ENCODE measurements at regions not wholly inside any gene's neighbourhood (a gene's known extent, or its start where the extent isn't known, plus 50 kb on each side); places are given as distances from the start of the nearest gene placed in this dataset.

GRCh38 chr1:199719156-199719842 lies 308.2 kb upstream of the NR5A2 start:
- DNase-seq (ENCODE audit: low read depth) = no peak
- no peak overlapping the region for H3K4me3 ChIP-seq (ENCODE audit: low read depth, low read length)

- H3K4me3 ChIP-seq (ENCODE audit: low read depth, low read length) = no peak overlapping the region
- DNase-seq (ENCODE audit: low read depth) = no peak
Measured at GRCh38 chr1:199720496-199720895, 307.0 kb upstream of the NR5A2 start.

GRCh38 chr1:199721001-199721400 lies 306.5 kb upstream of the NR5A2 start:
- DNase-seq (ENCODE audit: low read depth) = no peak
- no peak overlapping the region for H3K4me3 ChIP-seq (ENCODE audit: low read depth, low read length)

DNA sequence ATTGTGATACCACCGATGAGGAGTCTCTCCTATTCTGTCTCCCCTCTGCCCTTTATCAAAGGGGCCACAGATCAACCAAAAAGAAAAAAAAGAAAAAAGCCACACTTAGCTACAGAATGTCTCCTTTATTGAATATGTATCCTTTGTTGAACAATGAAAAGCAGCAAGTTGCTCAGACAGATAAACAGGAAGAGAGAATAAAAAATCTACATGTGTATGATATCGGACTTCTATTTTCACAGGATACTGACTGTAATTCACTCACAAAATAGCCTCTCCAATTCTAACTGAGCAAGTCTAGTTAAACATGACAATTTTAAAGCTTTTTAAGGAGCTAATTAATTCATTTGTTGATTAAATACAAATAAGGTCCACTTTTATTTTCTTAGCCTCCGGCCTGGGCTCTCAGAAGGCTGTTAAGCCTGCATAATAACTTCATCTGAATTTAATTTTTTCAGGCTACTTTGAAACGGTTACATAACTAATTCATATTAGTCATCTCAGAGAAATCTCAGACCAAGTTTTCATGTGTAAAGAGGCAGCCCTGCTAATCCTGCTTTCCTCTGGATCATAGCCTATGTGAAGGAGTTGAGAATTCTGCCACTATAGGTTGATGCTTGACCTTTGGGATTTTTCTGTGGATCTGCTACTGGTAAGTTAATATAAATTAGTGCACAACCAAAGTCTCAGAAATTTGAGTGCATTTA lies 304.1 kb upstream of the NR5A2 start:
- no peak for DNase-seq (ENCODE audit: low read depth)
- H3K4me3 ChIP-seq (ENCODE audit: low read depth, low read length) = no peak overlapping the region

DNA sequence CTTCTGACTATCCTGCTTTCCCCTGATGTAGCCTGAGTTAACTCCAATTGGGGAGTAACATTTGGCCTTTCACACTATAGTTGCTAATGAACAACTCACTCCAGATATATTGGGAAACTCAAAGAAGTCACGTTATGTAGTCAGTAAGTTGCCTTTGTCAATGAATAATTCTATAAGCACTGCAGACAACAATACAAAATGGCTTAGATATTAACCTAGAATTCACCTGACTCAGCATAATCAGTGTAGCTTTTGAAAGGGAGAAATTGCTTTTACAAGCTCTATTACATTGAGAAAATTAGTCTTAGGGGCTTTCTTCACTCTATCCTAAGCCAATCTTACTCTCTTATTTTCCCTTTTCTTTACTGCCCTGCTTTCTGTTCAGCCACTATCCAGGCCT lies 303.5 kb upstream of the NR5A2 start:
- H3K4me3 ChIP-seq (ENCODE audit: low read depth, low read length) = no peak overlapping the region

GRCh38 chr1:199725002-199725565 lies 302.4 kb upstream of the NR5A2 start:
- no peak overlapping the region for H3K4me3 ChIP-seq (ENCODE audit: low read depth, low read length)
- DNase-seq (ENCODE audit: low read depth) = no peak

More for the DNA sequence above, 303.5 kb upstream of the NR5A2 start:
- no peak for DNase-seq (ENCODE audit: low read depth)

DNA sequence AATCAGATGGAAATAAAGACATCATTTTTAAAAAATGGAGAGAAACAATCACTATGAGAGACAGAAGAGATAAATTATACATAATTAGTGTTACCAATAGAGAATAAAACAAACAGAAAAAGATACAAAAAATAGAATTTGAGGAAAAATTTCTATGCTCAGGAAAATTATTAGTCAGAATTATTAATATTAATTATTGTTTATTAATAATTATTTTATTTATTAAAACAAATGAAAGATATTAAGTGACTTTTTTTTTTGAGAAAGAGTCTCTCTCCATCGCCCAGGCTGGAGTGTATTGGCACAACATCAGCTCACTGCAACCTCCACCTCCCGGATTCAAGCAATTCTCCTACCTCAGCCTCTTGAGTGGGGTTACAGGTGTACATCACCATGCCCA lies 299.8 kb upstream of the NR5A2 start:
- no peak for DNase-seq (ENCODE audit: low read depth)

GRCh38 chr1:199728345-199728744 lies 299.2 kb upstream of the NR5A2 start:
- no peak for DNase-seq (ENCODE audit: low read depth)
- no peak overlapping the region for H3K4me3 ChIP-seq (ENCODE audit: low read depth, low read length)

More for the DNA sequence above, 299.8 kb upstream of the NR5A2 start:
- no peak overlapping the region for H3K4me3 ChIP-seq (ENCODE audit: low read depth, low read length)

DNA sequence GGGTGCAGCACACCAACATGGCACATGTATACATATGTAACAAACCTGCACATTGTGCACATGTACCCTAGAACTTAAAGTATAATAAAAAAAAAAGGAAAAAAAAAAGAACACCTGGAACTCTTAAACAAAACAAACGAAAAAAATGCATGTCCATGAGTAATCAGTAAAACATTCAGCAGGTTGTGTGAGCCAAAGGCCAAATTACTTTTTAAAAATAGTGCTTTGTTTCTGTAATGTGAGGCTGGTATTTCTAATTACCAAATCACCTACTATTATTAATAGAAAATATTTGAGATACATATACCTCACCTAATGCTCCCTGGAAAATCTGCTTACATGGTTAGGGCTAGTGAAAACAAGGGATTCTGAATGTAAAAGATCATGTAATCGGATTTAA lies 294.4 kb upstream of the NR5A2 start:
- no peak overlapping the region for H3K4me3 ChIP-seq (ENCODE audit: low read depth, low read length)
- DNase-seq (ENCODE audit: low read depth) = no peak

GRCh38 chr1:199734186-199734585 lies 293.3 kb upstream of the NR5A2 start:
- DNase-seq (ENCODE audit: low read depth) = no peak
- no peak overlapping the region for H3K4me3 ChIP-seq (ENCODE audit: low read depth, low read length)

GRCh38 chr1:199735660-199736059 lies 291.9 kb upstream of the NR5A2 start:
- no peak for DNase-seq (ENCODE audit: low read depth)
- H3K4me3 ChIP-seq (ENCODE audit: low read depth, low read length) = no peak overlapping the region

DNA sequence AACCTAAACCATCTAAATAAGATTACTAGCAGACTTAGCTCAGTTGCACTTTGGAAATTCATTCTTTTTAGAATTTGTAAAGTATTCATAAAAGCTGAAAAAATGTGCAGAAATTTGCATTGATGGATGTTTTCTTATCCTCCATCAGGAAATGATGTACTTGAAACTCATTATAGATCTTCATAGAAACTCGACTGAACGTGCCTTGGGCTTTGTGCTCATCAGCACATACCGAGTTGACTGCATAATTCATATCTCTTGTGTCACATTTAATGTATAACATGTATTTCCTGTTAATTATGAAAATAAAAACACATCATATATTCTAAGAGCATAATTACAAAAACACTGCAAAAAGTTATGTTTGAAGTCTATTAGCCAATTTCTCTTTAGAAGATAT lies 290.9 kb upstream of the NR5A2 start:
- no peak for DNase-seq (ENCODE audit: low read depth)
- no peak overlapping the region for H3K4me3 ChIP-seq (ENCODE audit: low read depth, low read length)

DNA sequence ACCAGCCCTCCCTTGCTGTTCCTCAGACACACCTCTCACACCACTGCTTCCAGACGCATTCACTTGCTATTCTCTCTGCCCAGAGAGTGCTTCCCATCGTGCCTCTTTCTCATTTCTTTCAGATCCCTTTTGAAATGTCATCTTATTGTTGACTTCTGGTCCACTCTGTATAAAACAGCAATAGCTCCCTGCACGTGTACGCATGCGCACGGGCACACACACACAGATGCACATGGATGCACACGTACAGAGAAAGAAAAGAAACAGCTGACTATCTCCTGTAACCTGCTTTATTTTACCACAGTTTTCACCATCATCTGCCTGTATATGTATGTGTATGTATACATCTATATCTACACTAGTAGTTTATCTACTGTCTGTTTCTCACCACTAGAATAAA lies 285.9 kb upstream of the NR5A2 start:
- DNase-seq (ENCODE audit: low read depth) = no peak
- H3K4me3 ChIP-seq (ENCODE audit: low read depth, low read length) = no peak overlapping the region

- no peak overlapping the region for H3K4me3 ChIP-seq (ENCODE audit: low read depth, low read length)
- peak; percentile 93 for DNase-seq (ENCODE audit: low read depth)
Measured at GRCh38 chr1:199742547-199742946, 285.0 kb upstream of the NR5A2 start.

DNA sequence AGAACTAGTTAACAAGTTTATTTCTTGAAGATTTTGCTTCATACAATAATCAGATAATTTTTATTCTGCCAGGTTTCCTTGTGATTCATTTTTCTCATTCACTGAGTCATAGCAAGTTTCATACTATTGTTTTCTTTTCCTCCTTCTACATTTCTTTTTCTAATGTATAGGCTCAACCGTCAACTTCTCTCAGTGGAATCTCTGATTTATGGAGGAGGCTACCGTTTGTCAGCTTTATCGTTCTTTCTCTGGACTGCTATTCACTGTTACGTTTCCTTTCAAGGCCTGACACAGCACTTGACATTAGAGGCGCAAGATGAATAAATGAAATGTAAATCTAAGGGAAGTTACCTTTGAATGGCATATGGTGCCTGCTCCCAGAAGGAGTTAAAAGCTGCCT lies 284.3 kb upstream of the NR5A2 start:
- no peak overlapping the region for H3K4me3 ChIP-seq (ENCODE audit: low read depth, low read length)
- DNase-seq (ENCODE audit: low read depth) = peak; percentile 48

DNA sequence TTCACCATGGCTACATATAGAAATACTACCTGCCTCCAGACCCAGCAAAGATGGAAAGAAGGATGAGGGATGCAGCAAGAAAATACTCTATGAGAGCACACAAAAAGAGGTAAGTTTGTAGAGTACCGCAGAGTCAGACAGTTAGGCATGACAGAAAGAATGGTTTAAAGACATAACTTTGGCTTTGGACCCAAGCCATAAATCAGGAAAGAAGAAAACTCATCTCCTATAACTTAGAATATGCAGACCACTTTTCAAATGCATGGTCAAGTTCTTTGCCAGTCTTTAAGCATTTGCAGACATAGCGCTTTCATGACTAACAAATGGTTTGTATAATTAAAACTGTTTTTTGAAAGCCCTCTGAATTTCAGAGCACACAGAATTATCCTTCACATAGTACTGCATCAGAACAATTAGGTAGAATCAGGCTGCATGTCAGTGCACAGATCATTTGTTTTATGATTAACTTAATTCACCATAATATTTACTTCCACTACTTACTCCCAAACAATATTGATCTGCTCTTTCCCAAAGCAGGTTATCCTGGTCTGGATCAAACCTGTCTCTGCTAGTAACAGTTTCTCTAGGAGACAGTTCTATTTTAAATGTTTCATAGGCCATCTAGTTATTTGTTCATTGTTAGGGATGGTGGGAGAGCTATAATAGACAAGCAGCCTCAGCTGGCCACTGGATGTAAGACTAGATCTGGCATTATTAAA lies 280.7 kb upstream of the NR5A2 start:
- H3K4me3 ChIP-seq (ENCODE audit: low read depth, low read length) = no peak overlapping the region
- DNase-seq (ENCODE audit: low read depth) = no peak

GRCh38 chr1:199747984-199748383 lies 279.5 kb upstream of the NR5A2 start:
- DNase-seq (ENCODE audit: low read depth) = no peak

GRCh38 chr1:199751506-199751905 lies 276.0 kb upstream of the NR5A2 start:
- no peak overlapping the region for H3K4me3 ChIP-seq (ENCODE audit: low read depth, low read length)
- no peak for DNase-seq (ENCODE audit: low read depth)

More at GRCh38 chr1:199747984-199748383, 279.5 kb upstream of the NR5A2 start:
- no peak overlapping the region for H3K4me3 ChIP-seq (ENCODE audit: low read depth, low read length)

DNA sequence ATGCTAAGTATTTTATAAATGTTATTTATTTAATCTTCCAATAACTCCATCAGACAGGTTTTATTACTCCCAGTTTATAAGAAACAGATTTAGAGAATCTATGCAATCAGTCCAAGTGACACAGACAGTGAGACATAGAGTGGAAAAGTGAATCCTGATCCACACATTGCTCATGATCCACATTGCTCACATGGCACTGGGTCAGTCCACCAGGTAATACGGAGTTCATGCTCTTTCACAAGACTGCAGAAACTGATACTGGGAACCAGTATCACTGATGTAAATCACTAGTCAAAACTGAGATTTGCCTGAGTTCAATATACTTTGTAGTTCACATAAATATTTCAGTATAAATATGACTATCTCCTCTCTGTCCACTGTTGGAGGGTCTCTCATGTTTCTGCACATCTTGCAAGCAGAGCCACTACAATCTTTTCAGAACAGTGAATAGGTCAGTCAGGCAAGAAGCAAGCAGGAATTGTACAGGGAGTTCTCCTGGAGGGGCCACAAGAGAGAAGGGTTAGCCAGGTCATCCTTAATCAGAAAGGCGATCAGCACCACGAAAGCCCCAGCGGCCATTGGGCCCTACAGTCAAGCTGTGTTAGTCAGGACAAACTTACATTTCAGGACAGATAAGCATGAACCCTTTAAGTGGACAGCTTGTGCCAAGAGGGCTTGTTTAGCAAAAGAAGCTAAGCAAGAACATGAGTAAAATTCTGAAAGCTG lies 275.4 kb upstream of the NR5A2 start:
- DNase-seq (ENCODE audit: low read depth) = no peak
- H3K4me3 ChIP-seq (ENCODE audit: low read depth, low read length) = no peak overlapping the region

DNA sequence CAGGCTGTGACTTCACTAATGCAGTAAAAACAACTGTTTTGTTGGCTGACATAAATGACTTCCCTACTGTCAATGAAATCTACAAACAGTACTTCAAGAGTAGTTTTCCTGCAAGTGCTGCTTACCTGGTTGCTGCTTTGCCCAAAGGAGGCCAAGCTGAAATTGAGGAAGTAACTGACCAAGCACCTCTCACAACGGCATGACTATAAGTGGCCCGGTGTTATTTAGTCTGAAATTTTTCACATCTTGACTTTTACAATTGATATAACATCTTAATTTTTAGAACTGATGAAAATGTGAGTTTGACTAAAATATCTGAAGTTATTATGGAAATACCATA lies 274.9 kb upstream of the NR5A2 start:
- no peak for DNase-seq (ENCODE audit: low read depth)

More for the DNA sequence above, 274.9 kb upstream of the NR5A2 start:
- H3K4me3 ChIP-seq (ENCODE audit: low read depth, low read length) = no peak overlapping the region
